Lung (tissue), 11 donors: ENCODE measurements at regions not wholly inside any gene's neighbourhood (a gene's known extent, or its start where the extent isn't known, plus 50 kb on each side); places are given as distances from the start of the nearest gene placed in this dataset.

Source experiments
- ATAC-seq: fragments of 200-7000 bp; cut with Tn5 transposase; one replicate; pipeline ENCODE4 v1.9.1; 2020; ENCODE audit warnings: moderate number of reproducible peaks; ENCODE audit not compliant: insufficient read depth, low FRiP score
- DNase-seq, 3 donors: peaks; one replicate each; pipeline ENCODE4 v3.0.0-alpha.2; 2013 to 2017
- H3K27ac ChIP-seq, 2 donors: one replicate each; pipeline ENCODE4 v1.5.1; 2013; ENCODE audit warnings: mild to moderate bottlenecking in 2 of 2, moderate library complexity in 2 of 2, control low read depth in 1 of 2, inconsistent platforms in 1 of 2, low read depth in 1 of 2, low read length in 1 of 2
- H3K27me3 ChIP-seq, 3 donors: one replicate each; pipeline ENCODE4 v1.5.1; 2013; ENCODE audit warnings: low read length in 2 of 3; ENCODE audit not compliant: control insufficient read depth in 3 of 3, insufficient read depth in 3 of 3
- H3K36me3 ChIP-seq, 4 donors: one replicate each; pipeline ENCODE4 v1.5.1; 2013; ENCODE audit warnings: low read length in 4 of 4, mild to moderate bottlenecking in 1 of 4, moderate library complexity in 1 of 4; ENCODE audit not compliant: control insufficient read depth in 4 of 4, insufficient read depth in 4 of 4
- H3K4me1 ChIP-seq, 5 donors: one replicate each; pipeline ENCODE4 v1.5.1; 2013; ENCODE audit warnings: low read length in 5 of 5, mild to moderate bottlenecking in 2 of 5, moderate library complexity in 1 of 5; ENCODE audit not compliant: control insufficient read depth in 5 of 5, insufficient read depth in 5 of 5
- H3K4me3 ChIP-seq: one replicate; pipeline ENCODE4 v1.5.1; 2013; ENCODE audit warnings: mild to moderate bottlenecking, control low read depth, moderate library complexity
- H3K9ac ChIP-seq, 2 donors: one replicate each; pipeline ENCODE4 v1.5.1; 2013; ENCODE audit warnings: low read length in 2 of 2, control low read depth in 1 of 2; ENCODE audit not compliant: insufficient read depth in 1 of 2
- H3K9me3 ChIP-seq, 4 donors: one replicate each; pipeline ENCODE4 v1.5.1; 2013; ENCODE audit warnings: low read length in 3 of 4, mild to moderate bottlenecking in 1 of 4, moderate library complexity in 1 of 4; ENCODE audit not compliant: control insufficient read depth in 4 of 4, insufficient read depth in 3 of 4
- CTCF ChIP-seq: IDR thresholded peaks from 2 replicates; pipeline ENCODE4 v1.5.1; 2012; ENCODE audit warnings: mild to moderate bottlenecking; ENCODE audit errors: control extremely low read depth, extremely low read depth
- WGBS, 2 donors: extraction: QIAGEN DNeasy Blood & Tissue Kit; methylation state at CpG; one replicate each; pipeline ENCODE4 v1.1.7; 2013; 5-methylcytosine and 5-hydroxymethylcytosine counted together
- donor health status: control.
- donor health status: control.
- donor health status: Bipolar disorder and iron deficiency.
- donor health status: healthy.
- donor health status: DM: yes; HTN: yes; CAD: no.

- H3K4me1 ChIP-seq: peaks cover 0 to 20% (median 4%) of the 10 kb centered on the region in 5 donors
- DNase-seq (peak; percentile 33 to 64 (median 49)), ATAC-seq (no peak)
- H3K36me3 ChIP-seq: no peaks in the 10 kb centered on the region
- no peak overlapping the region for H3K9ac ChIP-seq
- WGBS, 2 donors: 53 to 67% methylated on average over 9 of the region's 9 CpGs
- no peak overlapping the region for H3K4me3 ChIP-seq
- TF ChIP-seq CTCF: no peak
- H3K27ac ChIP-seq: no peak overlapping the region
- peaks cover 0 to 3% (median 0%) of the 10 kb centered on the region in 3 donors for H3K27me3 ChIP-seq
- H3K9me3 ChIP-seq: peaks cover 0 to 2% (median 0%) of the 10 kb centered on the region in 4 donors
Observed at GRCh38 chr16:77553130-77553529, 118.3 kb upstream of the ADAMTS18 start.

GRCh38 chr16:77555126-77555525 lies 120.3 kb upstream of the ADAMTS18 start:
- Histone ChIP-seq H3K4me1 (peaks cover 0 to 20% (median 4%) of the 10 kb centered on the region in 5 donors), H3K36me3 (no peaks in the 10 kb centered on the region), H3K9me3 (no peaks in the 10 kb centered on the region), H3K27ac (no peak overlapping the region), H3K27me3 (peaks cover 0 to 3% (median 0%) of the 10 kb centered on the region in 3 donors), H3K9ac (no peak overlapping the region), H3K4me3 (no peak overlapping the region)
- 75 to 77% methylated on average over 1 of the region's 1 CpG for WGBS, 2 donors
- ATAC-seq (no peak), DNase-seq (no peak)
- TF ChIP-seq CTCF: no peak

GRCh38 chr16:77555791-77556190 lies 121.0 kb upstream of the ADAMTS18 start:
- no peaks in the 10 kb centered on the region for H3K36me3 ChIP-seq
- TF ChIP-seq CTCF: no peak
- ATAC-seq (no peak), DNase-seq (peak; percentile 19 to 36 (median 35))
- peaks cover 0 to 20% (median 4%) of the 10 kb centered on the region in 5 donors for H3K4me1 ChIP-seq
- H3K9ac ChIP-seq: peak overlapping the region in 1 of 2 donors; percentile 20
- no peak overlapping the region for H3K27ac ChIP-seq
- no peak overlapping the region for H3K4me3 ChIP-seq
- H3K9me3 ChIP-seq: no peaks in the 10 kb centered on the region
- peaks cover 0 to 3% (median 0%) of the 10 kb centered on the region in 3 donors for H3K27me3 ChIP-seq
- 53 to 75% methylated on average over 12 of the region's 12 CpGs for WGBS, 2 donors
